ENCODE measurements at regions not wholly inside any gene's neighbourhood (a gene's known extent, or its start where the extent isn't known, plus 50 kb on each side); places are given as distances from the start of the nearest gene placed in this dataset.

DNA sequence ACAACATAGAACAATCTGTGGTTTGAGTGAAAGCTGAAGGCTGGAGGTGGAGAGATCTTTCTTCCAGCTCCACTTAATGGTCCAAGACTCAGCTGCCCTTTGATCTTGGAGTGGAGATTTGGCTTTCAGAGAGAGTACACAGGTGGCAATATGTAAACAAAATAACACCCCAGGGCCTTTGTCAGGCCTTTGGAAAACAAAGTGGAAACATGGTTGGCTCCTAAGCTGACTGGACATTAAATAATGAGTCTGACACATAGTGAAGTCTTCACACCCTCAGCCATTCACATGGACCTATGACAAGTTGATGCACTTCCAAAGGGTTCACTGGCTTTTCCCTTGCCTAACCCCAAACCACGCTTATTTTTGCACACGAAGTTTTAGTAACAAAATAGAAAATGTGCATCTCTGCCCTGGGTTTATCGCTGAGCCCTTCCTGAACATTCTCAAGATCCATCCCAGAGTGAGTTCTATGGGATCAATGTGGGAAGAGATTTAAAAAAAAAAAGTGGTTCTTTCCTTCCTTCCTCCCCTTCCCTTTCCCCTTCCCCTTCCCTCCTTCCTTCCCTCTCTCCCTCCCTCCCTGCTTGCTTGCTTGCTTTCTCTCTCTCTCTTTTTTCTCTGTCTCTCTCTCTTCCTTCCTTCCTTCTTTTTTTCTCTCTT lies 201.3 kb upstream of the NT5C1B start:
- TF ChIP-seq CTCF (IDR thresholded peaks at IDR 0.05; ENCODE audit: low read depth, low read length, poor library complexity, severe bottlenecking) (no peak), EZH2phosphoT487 (IDR thresholded peaks at IDR 0.05; ENCODE audit: borderline replicate concordance, low read length) (no peak)

All from DOHH2 (cell line).